GM23338 (cell line): ENCODE measurements at regions not wholly inside any gene's neighbourhood (a gene's known extent, or its start where the extent isn't known, plus 50 kb on each side); places are given as distances from the start of the nearest gene placed in this dataset.

Source experiments
- ATAC-seq: fragments of 200-7000 bp; cut with Tn5 transposase; 3 replicates; pipeline ENCODE4 v1.9.1; 2020
- DNase-seq: peaks from one replicate; pipeline ENCODE4 v3.0.0-alpha.2; 2015; ENCODE audit warnings: low spot score
- H2AFZ ChIP-seq: fragments of 200-600 bp; sonication (generic); 2 replicates; pipeline ENCODE4 v1.8.0; 2016; ENCODE audit warnings: antibody characterized with exemption, mild to moderate bottlenecking, moderate library complexity
- H3F3A ChIP-seq: fragments of 200-600 bp; sonication (generic); replicated peaks from 2 replicates; pipeline ENCODE4 v1.8.0; 2017; ENCODE audit warnings: antibody characterized with exemption, mixed run types, low read depth
- H3K27ac ChIP-seq: fragments of 200-600 bp; sonication (generic); 2 replicates; pipeline ENCODE4 v1.6.1; 2016; ENCODE audit warnings: low read depth
- H3K27me3 ChIP-seq: fragments of 200-600 bp; sonication (generic); 2 replicates; pipeline ENCODE4 v1.8.0; 2016; ENCODE audit warnings: mild to moderate bottlenecking, mixed run types, moderate library complexity; ENCODE audit not compliant: insufficient read depth
- H3K36me3 ChIP-seq: fragments of 200-600 bp; sonication (generic); 2 replicates; pipeline ENCODE4 v1.8.0; 2016; ENCODE audit warnings: mild to moderate bottlenecking; ENCODE audit not compliant: insufficient read depth
- H3K4me1 ChIP-seq: fragments of 200-600 bp; sonication (generic); 2 replicates; pipeline ENCODE4 v1.8.0; 2016; ENCODE audit warnings: mild to moderate bottlenecking, moderate library complexity; ENCODE audit not compliant: insufficient read depth
- H3K4me2 ChIP-seq: fragments of 200-600 bp; sonication (generic); 2 replicates; pipeline ENCODE4 v1.7.1; 2017; ENCODE audit warnings: mixed run types
- H3K4me3 ChIP-seq: fragments of 200-600 bp; sonication (generic); 2 replicates; pipeline ENCODE4 v1.6.1; 2016; ENCODE audit warnings: mixed run types
- H3K79me2 ChIP-seq: fragments of 200-600 bp; sonication (generic); replicated peaks from 2 replicates; pipeline ENCODE4 v1.8.0; 2017; ENCODE audit warnings: mild to moderate bottlenecking; ENCODE audit not compliant: insufficient read depth
- H3K9me2 ChIP-seq: fragments of 200-600 bp; sonication (generic); 2 replicates; pipeline ENCODE4 v1.8.0; 2017; ENCODE audit not compliant: insufficient read depth
- H4K20me1 ChIP-seq: fragments of 200-600 bp; sonication (generic); replicated peaks from 2 replicates; pipeline ENCODE4 v1.8.0; 2017; ENCODE audit warnings: mild to moderate bottlenecking; ENCODE audit not compliant: insufficient read depth
- H3K27ac Mint-ChIP-seq: 2 replicates; pipeline ENCODE4 v1.8.0; 2020; ENCODE audit warnings: inconsistent platforms, mild to moderate bottlenecking, moderate library complexity, mixed read lengths
- H3K27me3 Mint-ChIP-seq: 3 replicates; pipeline ENCODE4 v1.8.0; 2022; ENCODE audit warnings: low read depth, mild to moderate bottlenecking, moderate library complexity, mixed read lengths, inconsistent platforms; ENCODE audit not compliant: insufficient read depth, poor library complexity
- H3K36me3 Mint-ChIP-seq: 3 replicates; pipeline ENCODE4 v1.8.0; 2021; ENCODE audit warnings: low read depth, mild to moderate bottlenecking, inconsistent platforms, moderate library complexity, mixed read lengths
- H3K4me1 Mint-ChIP-seq: 3 replicates; pipeline ENCODE4 v1.8.0; 2020; ENCODE audit warnings: mild to moderate bottlenecking, inconsistent platforms, mixed read lengths
- H3K4me3 Mint-ChIP-seq: 3 replicates; pipeline ENCODE4 v1.8.0; 2021; ENCODE audit warnings: moderate library complexity, mild to moderate bottlenecking, inconsistent platforms, mixed read lengths
- H3K9me3 Mint-ChIP-seq: 3 replicates; pipeline ENCODE4 v1.8.0; 2020; ENCODE audit warnings: moderate library complexity, mild to moderate bottlenecking, inconsistent platforms, mixed read lengths
- CREB1 ChIP-seq: fragments of 250-450 bp; sonication (Bioruptor Pico); IDR thresholded peaks from 2 replicates; pipeline ENCODE4 v1.5.0; 2020; ENCODE audit warnings: low read depth, mild to moderate bottlenecking, moderate library complexity
- CTCF ChIP-seq, 2 experiments: fragments of 200-600 bp in 1 of 2; sonication (generic) in 1 of 2; conservative IDR thresholded peaks; 2 replicates each; pipeline versions ENCODE4 v1.5.1 to v1.6.1; 2016 to 2017; ENCODE audit warnings: antibody characterized with exemption in 2 of 2, low read depth in 2 of 2, mild to moderate bottlenecking in 2 of 2, moderate library complexity in 1 of 2
- ETS1 ChIP-seq: IDR thresholded peaks from 2 replicates; pipeline ENCODE4 v1.6.1; 2016; ENCODE audit warnings: antibody characterized with exemption
- EZH2 ChIP-seq: fragments of 200-600 bp; sonication (generic); IDR thresholded peaks from one replicate; pipeline ENCODE4 v1.8.0; 2017; ENCODE audit warnings: antibody characterized with exemption, mild to moderate bottlenecking, low read depth; ENCODE audit not compliant: unreplicated experiment
- EZH2phosphoT487 ChIP-seq: fragments of 200-600 bp; sonication (generic); IDR thresholded peaks from one replicate; pipeline ENCODE4 v1.8.1; 2018; ENCODE audit warnings: antibody characterized with exemption; ENCODE audit not compliant: unreplicated experiment
- JUNB ChIP-seq: IDR thresholded peaks from one replicate; pipeline ENCODE4 v1.6.1; 2016; ENCODE audit warnings: antibody characterized with exemption; ENCODE audit not compliant: unreplicated experiment
- NANOG ChIP-seq: IDR thresholded peaks from 2 replicates; pipeline ENCODE4 v1.6.1; 2016; ENCODE audit warnings: antibody characterized with exemption, borderline replicate concordance
- POLR2AphosphoS5 ChIP-seq: IDR thresholded peaks from 2 replicates; pipeline ENCODE4 v1.6.1; 2016; ENCODE audit warnings: antibody characterized with exemption, low read depth
- REST ChIP-seq: IDR thresholded peaks from one replicate; pipeline ENCODE4 v1.6.1; 2018; ENCODE audit warnings: antibody characterized with exemption; ENCODE audit not compliant: unreplicated experiment
- STAT1 ChIP-seq: IDR thresholded peaks from one replicate; pipeline ENCODE4 v1.6.1; 2016; ENCODE audit warnings: antibody characterized with exemption; ENCODE audit not compliant: unreplicated experiment
- ZNF114 ChIP-seq: fragments of 250-450 bp; sonication (Bioruptor Pico); IDR thresholded peaks from 2 replicates; pipeline ENCODE4 v1.5.0; 2020; ENCODE audit warnings: mild to moderate bottlenecking, moderate library complexity
- ZNF331 ChIP-seq: fragments of 250-450 bp; sonication (Bioruptor Pico); IDR thresholded peaks from 2 replicates; pipeline ENCODE4 v1.5.0; 2020; ENCODE audit warnings: low read depth, mild to moderate bottlenecking, moderate library complexity
- ZNF462 ChIP-seq: fragments of 250-450 bp; sonication (Bioruptor Pico); IDR thresholded peaks from 2 replicates; pipeline ENCODE4 v1.5.0; 2020; ENCODE audit warnings: mild to moderate bottlenecking, moderate library complexity

GRCh38 chr2:7962161-7962560, 719.7 kb upstream of the ID2 start:
- Histone ChIP-seq H3F3A (no peaks in the 10 kb centered on the region), H4K20me1 (no peaks in the 10 kb centered on the region), H3K9me2 (no peaks in the 10 kb centered on the region), H3K27ac (no peak overlapping the region), H3K36me3 (no peaks in the 10 kb centered on the region), H3K4me1 (peaks cover 12% of the 10 kb centered on the region; the same call in 1 of the 2 replicates), H3K4me2 (no peak overlapping the region), H3K79me2 (no peaks in the 10 kb centered on the region), H3K4me3 (no peak overlapping the region), H2AFZ (peak overlapping the region; percentile 90; the same call in 1 of the 2 replicates), H3K27me3 (no peaks in the 10 kb centered on the region)
- H3K9me3 Mint-ChIP-seq = no peaks in the 10 kb centered on the region
- DNase-seq (no peak), ATAC-seq (peak; percentile 68)
- no peak overlapping the region for H3K4me3 Mint-ChIP-seq
- H3K4me1 Mint-ChIP-seq = peaks cover 15% of the 10 kb centered on the region
- no peak overlapping the region for H3K27ac Mint-ChIP-seq
- no peaks in the 10 kb centered on the region for H3K36me3 Mint-ChIP-seq
- peaks cover 2% of the 10 kb centered on the region for H3K27me3 Mint-ChIP-seq
- no peak for TF ChIP-seq ZNF114 (CRISPR knock-in tag)
- TF ChIP-seq CREB1 (CRISPR knock-in tag) = no peak
- TF ChIP-seq REST = no peak
- no peak for TF ChIP-seq EZH2
- TF ChIP-seq EZH2phosphoT487 = no peak
- no peak for TF ChIP-seq POLR2AphosphoS5
- no peak for TF ChIP-seq ZNF331 (CRISPR knock-in tag)
- no peak for TF ChIP-seq CTCF (conservative IDR thresholded peaks at IDR 0.05; ENCODE audit: low read depth in 2 of 2)
- TF ChIP-seq JUNB = no peak
- TF ChIP-seq ETS1 = no peak
- no peak for TF ChIP-seq NANOG
- TF ChIP-seq STAT1 = no peak
- TF ChIP-seq ZNF462 (CRISPR knock-in tag) = no peak
